CD4-positive, alpha-beta T cell treated with Interleukin-17A for 1 hour (primary cell): ENCODE measurements at regions not wholly inside any gene's neighbourhood (a gene's known extent, or its start where the extent isn't known, plus 50 kb on each side); places are given as distances from the start of the nearest gene placed in this dataset.
"Not testable (repeated sequence)": the region's sequence is repeated elsewhere in the genome, so short reads cannot be mapped to it uniquely, and the experiment has no call there.

Experiments used
- DNase-seq: peaks from one replicate; pipeline ENCODE4 v3.0.0-alpha.2; 2020

- DNase-seq, result no peak
Observed at GRCh38 chr1:166703141-166703540, 136.1 kb upstream of the POGK start.

GRCh38 chr1:166703726-166704462 lies 135.4 kb upstream of the POGK start:
- DNase-seq, result no peak

DNA sequence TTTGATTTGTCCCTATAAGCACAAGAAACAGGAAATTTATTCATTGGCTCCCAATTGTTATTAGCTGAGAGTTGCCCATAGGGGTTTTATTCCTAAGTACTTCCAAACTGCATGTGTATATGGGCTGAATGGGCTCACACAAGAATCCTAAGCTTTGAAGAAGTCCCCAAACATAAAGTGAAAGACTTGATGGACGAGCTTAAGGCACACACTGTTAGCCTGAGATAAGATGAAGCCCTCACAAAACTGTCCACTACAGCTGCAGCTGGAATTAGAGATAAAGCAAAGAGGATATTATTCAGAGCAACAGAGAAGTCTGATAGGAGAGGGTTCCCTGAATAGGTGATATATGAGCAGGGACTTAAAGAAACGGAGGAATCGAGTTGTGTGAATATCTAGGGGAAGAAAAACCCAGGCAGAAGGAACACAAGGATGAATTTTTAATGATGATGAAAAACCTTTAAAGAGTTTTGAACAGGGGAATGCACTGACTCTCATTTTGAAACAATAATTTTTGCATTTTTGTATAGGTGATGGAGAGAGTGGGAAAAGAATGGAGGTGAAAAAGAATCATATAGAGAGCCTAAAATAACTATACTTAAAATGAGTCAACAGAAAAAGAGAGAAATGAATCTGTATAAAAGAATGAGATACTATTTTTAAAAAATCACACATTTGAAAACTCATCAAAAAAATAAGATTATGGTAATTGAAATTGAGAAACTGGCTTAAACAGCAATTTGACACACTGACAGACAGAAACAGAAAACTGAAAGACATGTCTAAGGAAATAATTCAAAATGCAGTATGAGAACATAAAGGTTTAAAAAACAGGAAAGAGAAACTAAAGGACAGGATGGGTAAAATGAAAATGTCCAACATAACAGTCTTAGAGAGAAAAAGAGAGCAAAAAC lies 133.6 kb upstream of the POGK start:
- no peak for DNase-seq

GRCh38 chr1:166716620-166717019 lies 122.7 kb upstream of the POGK start:
- DNase-seq, result no peak

- no peak for DNase-seq
Observed at GRCh38 chr1:166721145-166721544, 118.1 kb upstream of the POGK start.

DNA sequence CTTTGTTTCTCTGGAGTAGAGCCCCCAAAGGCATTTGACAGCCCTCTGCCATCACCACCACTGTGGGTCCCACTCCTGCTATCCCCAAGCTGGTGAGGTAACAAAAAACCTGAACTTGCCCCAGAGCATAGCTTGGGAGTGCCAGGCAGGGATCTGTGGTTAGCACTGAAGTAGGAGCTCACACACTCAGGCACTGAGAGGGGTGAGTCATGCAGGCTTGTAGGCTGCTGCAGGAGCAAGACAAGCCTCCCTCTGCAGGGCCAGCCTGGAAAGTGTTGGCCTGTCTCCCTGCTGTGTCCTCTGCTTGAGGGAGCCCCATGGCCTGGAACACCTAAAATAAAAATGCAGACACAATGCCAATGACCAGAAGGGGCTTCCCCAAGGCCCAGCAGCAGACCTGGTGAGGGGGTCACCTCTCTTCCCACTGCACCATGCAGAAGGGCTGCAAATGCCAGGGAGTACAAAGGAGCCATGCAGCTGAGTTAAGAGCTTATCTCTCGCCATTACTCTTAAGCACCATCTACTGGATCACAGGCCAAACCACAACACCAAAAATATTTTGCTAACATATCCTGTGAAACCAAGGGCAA lies 108.9 kb upstream of the POGK start:
- no peak for DNase-seq

DNA sequence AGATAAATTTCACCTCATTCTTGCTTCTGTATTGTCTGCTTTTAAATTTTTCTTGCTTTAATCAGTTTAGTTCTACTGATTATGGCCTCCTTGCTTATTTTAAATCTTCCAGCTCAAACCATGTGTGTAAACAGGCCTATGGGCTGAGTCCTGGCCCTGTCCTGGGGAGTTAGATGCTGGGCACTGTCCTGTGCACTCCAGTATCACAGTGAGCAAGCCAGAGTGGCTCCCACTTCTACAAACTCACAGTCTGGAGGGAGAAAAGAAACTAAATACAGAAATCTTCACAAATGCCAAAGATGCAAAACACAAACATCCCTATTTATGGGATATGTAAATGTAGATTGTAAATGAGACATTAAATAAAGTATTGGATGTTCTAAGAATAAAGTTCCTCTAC lies 101.1 kb upstream of the POGK start:
- DNase-seq, result no peak

DNA sequence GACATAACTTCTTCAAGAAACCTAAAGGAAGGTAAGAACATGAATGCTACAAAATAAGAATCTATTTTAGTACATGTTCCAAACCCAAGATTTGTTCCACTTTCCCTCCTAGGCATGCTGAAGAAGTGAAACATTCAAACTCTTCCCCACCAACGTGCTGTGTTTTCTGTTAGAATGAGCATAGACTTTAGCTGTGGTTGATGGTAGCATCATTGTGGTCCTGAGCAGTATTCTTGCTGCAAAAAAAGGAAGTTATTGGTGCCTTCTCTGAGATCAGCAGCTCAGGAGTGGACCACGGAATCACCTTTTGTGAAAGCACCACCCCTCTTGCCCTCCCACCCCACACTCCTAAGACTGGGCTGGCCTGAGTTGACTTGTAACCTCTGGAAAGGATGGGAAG lies 100.4 kb upstream of the POGK start:
- no peak for DNase-seq

DNA sequence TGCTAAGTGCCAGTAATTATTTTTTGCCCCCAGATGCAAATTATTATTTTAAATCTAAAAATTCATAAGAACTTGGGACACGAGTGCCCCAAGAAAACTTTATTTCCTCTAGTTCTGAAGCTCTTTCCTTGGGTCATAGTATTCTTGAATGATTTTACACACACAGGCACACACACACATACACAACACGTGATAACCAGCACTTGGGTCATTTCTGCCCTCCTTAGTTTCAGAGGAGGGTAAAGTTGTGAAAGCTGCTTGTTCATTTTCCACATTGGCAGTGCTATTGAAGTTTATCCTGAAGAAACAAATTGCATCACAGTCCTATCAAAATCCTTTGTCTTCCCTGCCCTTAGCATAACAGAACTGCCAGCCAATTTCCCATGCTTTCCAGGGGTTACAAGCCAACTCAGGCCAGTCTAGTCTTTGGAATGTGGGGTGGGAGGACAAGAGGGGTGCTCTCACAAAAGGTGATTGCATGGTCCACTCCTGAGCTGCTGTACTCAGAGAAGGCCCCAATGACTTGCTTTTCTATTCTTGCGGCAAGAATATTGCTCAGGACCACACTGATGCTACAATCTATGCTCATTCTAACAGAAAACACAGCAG lies 98.5 kb upstream of the POGK start:
- DNase-seq, result no peak

DNA sequence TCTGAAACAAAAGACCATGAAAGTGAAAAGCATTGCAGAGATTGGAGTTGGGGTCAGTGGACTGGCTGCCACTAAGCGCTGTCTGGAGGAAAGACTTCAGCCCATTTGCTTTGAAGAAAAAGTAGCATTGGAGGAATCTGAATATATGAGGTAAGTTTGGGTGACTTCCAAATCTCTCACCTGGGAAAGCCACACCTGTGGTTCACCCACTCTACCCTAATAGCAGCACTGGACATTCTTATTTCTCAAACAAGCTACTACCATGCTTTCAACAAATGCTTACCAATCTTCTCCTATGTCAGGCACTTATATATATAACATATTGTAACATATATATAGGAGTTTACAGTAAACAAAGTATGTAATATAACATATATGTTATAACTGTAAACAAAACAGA lies 76.0 kb upstream of the POGK start:
- DNase-seq, result no peak

- DNase-seq, result no peak
Observed at GRCh38 chr1:166766942-166767341, 72.3 kb upstream of the POGK start.

GRCh38 chr1:166784646-166785045 lies 54.6 kb upstream of the POGK start:
- DNase-seq, result not testable (repeated sequence)

DNA sequence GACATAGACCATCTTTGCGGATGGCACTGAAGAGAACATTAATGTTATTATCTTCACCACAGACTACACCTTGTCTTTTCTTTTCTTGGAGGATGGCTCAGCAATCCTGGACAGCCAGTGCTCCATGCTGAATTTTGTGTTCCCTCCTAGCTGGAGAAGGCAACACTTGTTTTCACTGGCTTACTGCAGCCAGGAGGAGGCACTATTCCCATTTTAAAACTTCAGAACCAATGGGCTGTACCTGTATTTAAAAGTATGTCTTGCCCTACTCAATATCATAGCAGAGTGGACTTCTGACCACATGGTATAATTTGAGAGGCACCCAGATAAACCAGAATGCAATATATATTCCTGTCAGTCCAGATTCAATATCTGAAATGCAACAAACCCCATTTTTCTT lies 53.3 kb upstream of the POGK start:
- DNase-seq, result no peak

DNA sequence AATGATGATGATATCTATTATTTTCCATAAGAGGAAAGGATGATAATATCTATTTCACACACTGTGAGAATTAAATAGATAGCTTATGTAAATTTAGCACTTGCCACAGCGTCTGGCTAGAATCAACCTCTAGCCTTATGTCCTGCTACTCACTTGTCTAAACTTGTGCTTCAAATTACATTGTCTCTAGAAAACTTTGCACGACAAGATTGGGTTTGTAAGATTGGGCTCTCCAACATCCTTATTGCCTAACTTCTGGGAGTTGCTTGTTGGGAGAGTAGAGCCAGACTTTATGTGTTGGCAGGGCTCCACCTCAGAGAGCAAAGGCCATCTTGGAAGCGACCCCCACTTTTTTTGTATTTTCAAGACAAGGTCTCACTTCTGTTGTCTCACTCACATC lies 50.0 kb upstream of the POGK start:
- DNase-seq, result no peak
